ENCODE measurements at regions not wholly inside any gene's neighbourhood (a gene's known extent, or its start where the extent isn't known, plus 50 kb on each side); places are given as distances from the start of the nearest gene placed in this dataset.
"Not testable (repeated sequence)": the region's sequence is repeated elsewhere in the genome, so short reads cannot be mapped to it uniquely, and the experiment has no call there.

GRCh38 chr3:177338697-177339219 lies 141.5 kb upstream of the TBL1XR1 start:
- no peak for DNase-seq (ENCODE audit: low spot score)

- DNase-seq (ENCODE audit: low spot score) = not testable (repeated sequence)
Measured at GRCh38 chr3:177339220-177339703, 142.0 kb upstream of the TBL1XR1 start.

GRCh38 chr3:177340243-177340830 lies 143.1 kb upstream of the TBL1XR1 start:
- no peak for DNase-seq (ENCODE audit: low spot score)

GRCh38 chr3:177341736-177342419 lies 144.6 kb upstream of the TBL1XR1 start:
- DNase-seq (ENCODE audit: low spot score) = no peak

- DNase-seq (ENCODE audit: low spot score) = no peak
Measured at GRCh38 chr3:177343122-177343625, 145.9 kb upstream of the TBL1XR1 start.

DNA sequence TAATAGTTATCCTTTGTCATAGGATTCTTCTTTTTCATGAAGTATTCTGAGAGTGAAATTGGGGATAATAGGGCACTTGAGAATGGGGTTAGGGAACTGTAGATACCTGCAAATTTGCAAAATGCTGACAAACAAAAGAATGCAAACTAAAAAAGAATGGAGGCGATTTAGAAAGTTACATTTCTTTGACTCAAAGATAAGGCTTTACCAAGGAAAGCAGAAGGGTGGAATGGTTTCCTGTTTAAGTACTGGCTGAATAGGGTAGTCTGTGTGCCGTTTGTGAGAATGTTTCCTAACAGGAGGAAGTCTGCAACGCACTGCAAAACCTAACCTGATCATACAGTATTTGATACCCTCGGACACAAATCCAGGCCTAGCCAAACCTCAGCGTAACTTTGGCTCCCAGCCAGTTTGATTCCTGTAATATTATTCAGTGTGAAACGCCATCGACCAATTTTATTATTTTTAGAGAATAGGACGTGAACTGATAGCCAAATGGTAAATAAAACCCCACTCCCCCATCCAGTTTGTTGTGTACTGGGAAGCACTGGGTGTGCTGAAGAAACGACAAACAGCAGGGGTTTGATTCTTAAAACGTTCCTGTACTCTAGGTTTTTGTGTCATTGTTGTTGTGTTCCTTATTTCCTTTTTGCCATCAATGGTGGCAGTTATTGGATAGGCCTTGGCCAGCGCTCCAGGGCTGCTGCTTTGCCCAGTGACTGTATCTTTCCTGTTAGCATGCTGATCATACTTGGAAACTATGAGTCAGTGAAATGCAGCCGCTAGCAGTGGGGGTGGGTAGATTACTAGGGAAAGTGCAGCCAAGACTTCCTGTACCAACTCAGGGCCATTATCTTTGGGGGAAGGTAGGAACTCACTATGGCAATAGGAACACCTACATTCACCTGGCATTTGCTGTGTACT lies 148.0 kb upstream of the TBL1XR1 start:
- DNase-seq (ENCODE audit: low spot score) = peak; percentile 94

- no peak for DNase-seq (ENCODE audit: low spot score)
Measured at GRCh38 chr3:177345973-177346503, 148.8 kb upstream of the TBL1XR1 start.

DNA sequence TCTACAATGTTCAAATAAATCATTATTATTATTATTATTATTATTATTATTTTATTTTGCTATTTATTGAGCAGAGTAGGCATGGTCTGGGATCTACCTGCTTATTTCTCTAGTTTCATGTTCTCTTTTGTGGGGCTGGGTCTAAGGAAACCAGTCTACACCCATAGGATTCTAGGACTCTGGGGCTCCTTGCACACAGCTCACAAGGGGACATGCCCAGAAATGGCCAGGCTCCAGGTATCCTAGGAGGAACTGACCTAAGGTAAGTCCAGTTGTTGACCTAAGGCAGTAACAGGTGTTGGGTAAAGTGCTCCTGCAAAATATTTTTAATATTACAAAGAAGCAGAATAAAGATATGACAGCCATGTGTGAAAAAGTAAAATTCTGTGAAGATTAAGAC lies 149.6 kb upstream of the TBL1XR1 start:
- DNase-seq (ENCODE audit: low spot score) = no peak

GRCh38 chr3:177347611-177348010 lies 150.3 kb upstream of the TBL1XR1 start:
- DNase-seq (ENCODE audit: low spot score) = no peak

DNA sequence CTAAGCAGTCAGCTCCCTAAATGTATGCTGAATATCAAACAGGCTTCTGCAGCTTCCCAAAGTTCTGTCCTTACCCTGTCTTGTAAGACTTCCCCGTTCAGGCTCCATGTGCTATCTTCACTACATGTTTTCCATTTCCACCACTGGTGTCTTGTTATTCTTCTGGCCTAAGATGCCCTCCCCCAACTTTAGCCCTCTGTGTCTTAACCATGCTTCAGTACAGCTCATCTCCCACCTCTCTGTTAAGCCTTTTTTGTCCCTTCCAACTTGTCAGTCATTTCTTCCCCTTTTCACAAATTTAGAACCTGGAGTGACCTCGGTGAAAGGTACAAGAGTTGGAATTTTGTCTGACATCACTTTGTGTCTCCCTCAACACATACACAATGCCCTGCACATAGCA lies 151.7 kb upstream of the TBL1XR1 start:
- DNase-seq (ENCODE audit: low spot score) = no peak

DNA sequence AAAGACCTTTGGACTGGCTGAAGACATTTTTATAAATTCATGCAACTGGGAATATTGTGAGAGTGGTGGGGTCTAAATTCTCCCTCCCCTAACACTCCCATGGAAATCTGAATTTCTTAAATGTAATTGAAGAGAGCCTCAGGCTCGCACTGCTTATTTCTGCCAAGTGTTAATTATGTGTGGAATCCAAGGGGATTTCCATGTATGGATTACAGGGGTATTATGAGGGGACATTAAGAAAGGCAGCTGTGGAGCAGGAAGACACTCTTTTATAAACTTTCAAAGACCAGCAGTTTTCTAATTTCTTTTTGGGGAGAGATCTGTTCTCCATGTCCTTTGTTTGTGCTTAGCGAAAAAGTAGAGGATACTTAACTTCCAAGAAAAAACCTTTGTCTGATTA lies 152.1 kb upstream of the TBL1XR1 start:
- DNase-seq (ENCODE audit: low spot score) = no peak

- no peak for DNase-seq (ENCODE audit: low spot score)
Measured at GRCh38 chr3:177350121-177350520, 152.8 kb upstream of the TBL1XR1 start.

GRCh38 chr3:177351206-177351605 lies 153.9 kb upstream of the TBL1XR1 start:
- DNase-seq (ENCODE audit: low spot score) = no peak

DNA sequence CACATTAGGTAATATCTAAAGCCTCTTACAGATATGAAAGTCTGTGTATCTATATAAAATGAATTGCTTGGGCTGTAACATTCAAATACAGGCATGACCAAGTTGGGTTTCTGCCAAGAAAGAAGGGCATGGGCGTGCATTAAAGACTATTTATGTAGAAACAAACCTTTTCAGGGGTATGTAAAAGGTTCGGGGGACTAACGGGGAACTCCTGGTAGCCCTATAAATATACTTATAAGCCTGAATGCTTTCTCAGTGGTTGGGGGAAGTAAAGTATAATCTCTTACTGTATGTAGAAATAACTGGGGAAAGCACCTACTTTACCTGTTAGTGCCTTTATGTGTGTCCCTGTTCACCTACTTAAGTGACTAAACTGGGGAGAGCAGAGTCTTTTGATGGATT lies 154.5 kb upstream of the TBL1XR1 start:
- DNase-seq (ENCODE audit: low spot score) = no peak

DNA sequence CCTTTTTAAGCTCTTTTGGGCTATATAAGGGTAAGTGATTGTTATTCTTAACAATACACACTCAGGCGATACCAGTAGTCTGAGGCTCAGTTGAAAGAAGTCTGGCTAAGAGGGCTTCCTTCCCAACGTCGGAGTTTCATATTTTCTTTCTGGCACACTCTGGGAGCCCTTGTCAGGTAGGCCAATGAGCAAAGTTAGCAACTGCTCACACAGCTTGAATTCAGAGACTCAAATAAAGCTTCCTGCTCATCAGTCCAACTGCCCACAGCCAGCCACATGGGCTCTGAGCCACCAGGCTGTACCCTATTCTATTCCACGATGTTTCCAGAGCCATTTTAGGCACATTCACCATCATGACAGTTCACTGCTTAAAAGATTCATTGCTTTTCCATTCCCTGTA lies 155.1 kb upstream of the TBL1XR1 start:
- no peak for DNase-seq (ENCODE audit: low spot score)

DNA sequence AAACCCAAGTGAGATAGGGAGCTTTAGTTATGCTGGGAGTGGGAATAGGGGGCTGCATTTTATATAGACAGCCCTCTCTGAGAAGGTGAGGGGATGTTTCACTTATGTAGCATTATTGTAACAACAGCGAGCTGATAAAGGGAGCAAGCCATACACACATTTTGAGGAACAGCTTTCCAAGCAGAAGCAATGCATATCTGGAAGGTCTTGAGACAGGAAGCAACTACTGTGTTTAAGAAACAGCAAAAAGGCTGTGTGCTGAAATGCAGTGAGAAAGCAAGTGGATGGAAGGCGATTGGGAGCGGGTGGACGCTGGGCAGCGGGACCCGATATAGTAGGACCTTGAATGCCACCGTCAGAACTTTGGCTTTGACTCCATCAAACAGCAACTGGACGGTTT lies 155.9 kb upstream of the TBL1XR1 start:
- DNase-seq (ENCODE audit: low spot score) = no peak

DNA sequence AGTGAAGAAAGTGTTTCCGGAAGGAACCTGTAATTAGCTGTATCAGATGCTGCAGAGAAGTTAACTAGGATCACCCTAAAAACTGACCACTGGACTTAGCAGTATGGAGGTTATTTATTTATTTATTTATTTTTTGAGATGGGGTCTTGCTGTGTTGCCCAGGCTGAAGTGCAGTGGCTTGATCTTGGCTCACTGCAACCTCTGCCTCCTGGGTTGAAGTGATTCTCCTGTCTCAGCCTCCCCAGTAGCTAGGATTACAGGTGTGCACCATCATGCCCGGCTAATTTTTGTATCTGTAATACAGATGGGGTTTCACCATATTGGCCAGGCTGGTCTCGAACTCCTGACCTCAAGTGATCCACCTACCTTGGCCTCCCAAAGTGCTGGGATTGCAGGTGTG lies 156.6 kb upstream of the TBL1XR1 start:
- not testable (repeated sequence) for DNase-seq (ENCODE audit: low spot score)

GRCh38 chr3:177354466-177354865 lies 157.2 kb upstream of the TBL1XR1 start:
- DNase-seq (ENCODE audit: low spot score) = no peak

GRCh38 chr3:177356113-177356512 lies 158.8 kb upstream of the TBL1XR1 start:
- no peak for DNase-seq (ENCODE audit: low spot score)

- DNase-seq (ENCODE audit: low spot score) = no peak
Measured at GRCh38 chr3:177356952-177357351, 159.7 kb upstream of the TBL1XR1 start.

GRCh38 chr3:177357352-177358090 lies 160.2 kb upstream of the TBL1XR1 start:
- DNase-seq (ENCODE audit: low spot score) = no peak
